Lower leg skin (tissue), 4 donors: ENCODE measurements at regions not wholly inside any gene's neighbourhood (a gene's known extent, or its start where the extent isn't known, plus 50 kb on each side); places are given as distances from the start of the nearest gene placed in this dataset.
A peak's percentile ranks its signal among the peaks of the same experiment; 100 is the strongest.

Experiments
- DNase-seq, 2 donors: peaks; one replicate each; pipeline ENCODE4 v3.0.0-alpha.2; 2019; ENCODE audit warnings: low spot score in 2 of 2
- H3K4me3 ChIP-seq: fragments of 200-600 bp; sonication (generic); 2 replicates; pipeline ENCODE4 v1.5.1; 2017; ENCODE audit warnings: mild to moderate bottlenecking, low read depth; ENCODE audit not compliant: poor library complexity, severe bottlenecking
- CTCF ChIP-seq, 3 donors: fragments of 450-650 bp; IDR thresholded peaks; one replicate each; pipeline ENCODE4 v1.5.1; 2016; ENCODE audit warnings: antibody characterized with exemption in 3 of 3, mild to moderate bottlenecking in 3 of 3, moderate library complexity in 2 of 3
- POLR2A ChIP-seq, 2 donors: fragments of 450-650 bp; IDR thresholded peaks; one replicate each; pipeline ENCODE4 v1.6.1; 2016 to 2017; ENCODE audit warnings: antibody characterized with exemption in 2 of 2, mild to moderate bottlenecking in 1 of 2, moderate library complexity in 1 of 2
- WGBS, 2 donors: methylation state at CpG; one replicate each; pipeline ENCODE4 v1.1.5; 2018; 5-methylcytosine and 5-hydroxymethylcytosine counted together
- intact Hi-C: fragments of 100-400 bp; cut with DNase I; formaldehyde crosslinking; loops from one replicate; pipeline ENCODE4 v1.15.0; 2023; ENCODE audit warnings: low total_unique reads

GRCh38 chr10:62926407-62926806, 110.2 kb upstream of the EGR2 start:
- TF ChIP-seq CTCF (IDR thresholded peaks at IDR 0.05) = no peak
- TF ChIP-seq POLR2A (IDR thresholded peaks at IDR 0.05) = no peak
- H3K4me3 ChIP-seq = no peak overlapping the region
- DNase-seq = no peak
- 76 to 92% methylated on average over 1 of the region's 1 CpG for WGBS, 2 donors
- intact Hi-C loops = no loop called here

GRCh38 chr10:62924344-62924748, 108.2 kb upstream of the EGR2 start:
- 20 to 32% methylated on average over 15 to 20 of the region's 20 CpGs for WGBS, 2 donors
- DNase-seq = peak in 1 of 2 donors; percentile 32
- no peak overlapping the region for H3K4me3 ChIP-seq
- TF ChIP-seq POLR2A (IDR thresholded peaks at IDR 0.05) (no peak), CTCF (IDR thresholded peaks at IDR 0.05) (no peak)
- intact Hi-C loops = no loop called here

DNA sequence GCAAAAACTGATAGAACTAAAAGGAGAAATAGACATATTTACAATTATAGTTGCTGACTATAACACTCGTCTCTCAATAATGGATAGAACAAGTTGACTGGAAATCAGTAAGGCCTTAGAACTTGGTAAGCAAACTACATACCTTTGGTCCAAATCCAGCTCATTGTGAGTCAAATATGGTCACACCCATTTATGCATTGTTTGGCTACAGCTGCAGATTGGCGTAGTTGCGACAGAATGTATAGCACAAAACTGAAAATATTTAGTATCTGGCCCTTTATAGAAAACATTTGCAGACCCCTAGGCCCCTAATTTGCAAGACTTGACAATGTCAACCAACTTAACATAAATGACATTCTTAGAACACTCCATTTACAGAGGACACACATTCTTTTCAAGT, 103.6 kb upstream of the EGR2 start:
- H3K4me3 ChIP-seq = no peak overlapping the region
- no peak for TF ChIP-seq CTCF (IDR thresholded peaks at IDR 0.05)
- TF ChIP-seq POLR2A (IDR thresholded peaks at IDR 0.05) = no peak
- 62 to 76% methylated on average over 3 of the region's 3 CpGs for WGBS, 2 donors
- intact Hi-C loops = no loop called here
- DNase-seq = no peak

GRCh38 chr10:62917475-62918238, 101.5 kb upstream of the EGR2 start:
- 81 to 86% methylated on average over 9 of the region's 9 CpGs for WGBS, 2 donors
- no peak for DNase-seq
- intact Hi-C loops = no loop called here

GRCh38 chr10:62916141-62916603, 100.0 kb upstream of the EGR2 start:
- no peak for DNase-seq
- intact Hi-C loops = no loop called here
- no peak overlapping the region for H3K4me3 ChIP-seq
- 22 to 32% methylated on average over 1 of the region's 1 CpG for WGBS, 2 donors
- TF ChIP-seq POLR2A (IDR thresholded peaks at IDR 0.05) (no peak), CTCF (IDR thresholded peaks at IDR 0.05) (no peak)

More at GRCh38 chr10:62917475-62918238, 101.5 kb upstream of the EGR2 start:
- H3K4me3 ChIP-seq = no peak overlapping the region
- TF ChIP-seq CTCF (IDR thresholded peaks at IDR 0.05) = no peak
- no peak for TF ChIP-seq POLR2A (IDR thresholded peaks at IDR 0.05)

- TF ChIP-seq POLR2A (IDR thresholded peaks at IDR 0.05) (no peak), CTCF (IDR thresholded peaks at IDR 0.05) (no peak)
- DNase-seq = no peak
- intact Hi-C loops = no loop called here
Measured at GRCh38 chr10:62915158-62915557, 99.0 kb upstream of the EGR2 start.

More at GRCh38 chr10:62915158-62915557, 99.0 kb upstream of the EGR2 start:
- no peak overlapping the region for H3K4me3 ChIP-seq
